HG02870 (cell line): ENCODE measurements at regions not wholly inside any gene's neighbourhood (a gene's known extent, or its start where the extent isn't known, plus 50 kb on each side); places are given as distances from the start of the nearest gene placed in this dataset.

ENCODE experiments used
- ATAC-seq: cut with Tn5 transposase; IDR thresholded peaks from one replicate; pipeline ENCODE4 v1.9.1; 2021; ENCODE audit warnings: mild to moderate bottlenecking, moderate library complexity; ENCODE audit not compliant: unreplicated experiment

DNA sequence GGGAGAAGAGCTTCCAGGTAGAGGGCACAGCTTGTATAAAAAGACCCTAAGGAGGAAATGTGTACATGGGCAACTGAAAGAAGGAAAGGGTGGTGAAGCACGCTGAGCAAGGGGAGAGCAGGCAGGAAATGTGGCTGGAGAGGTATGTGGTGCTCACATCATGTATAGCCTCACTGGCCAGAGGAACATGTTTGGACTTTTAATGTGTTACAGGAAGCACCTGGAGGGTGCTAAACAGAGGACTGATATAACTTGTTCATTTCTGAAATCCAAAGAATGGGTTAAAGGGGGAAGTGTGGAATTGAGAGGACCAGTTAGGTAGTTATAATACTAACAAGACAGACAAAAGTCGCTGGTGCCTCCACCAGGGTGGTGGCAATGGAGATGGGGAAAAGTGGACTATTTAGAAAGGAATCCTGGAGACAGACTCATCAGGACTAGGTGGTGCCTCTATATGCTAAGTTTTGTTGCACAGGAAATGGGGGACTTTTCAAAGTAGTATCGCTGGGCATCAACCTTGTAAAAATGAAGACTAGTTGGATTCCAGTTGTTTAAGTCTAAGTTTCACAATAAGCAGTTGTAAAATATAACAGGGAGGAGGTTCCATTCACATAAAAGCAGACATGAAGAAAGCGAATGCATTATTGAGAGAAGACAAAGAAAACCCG, 63.1 kb upstream of the CD180 start:
- no peak for ATAC-seq

DNA sequence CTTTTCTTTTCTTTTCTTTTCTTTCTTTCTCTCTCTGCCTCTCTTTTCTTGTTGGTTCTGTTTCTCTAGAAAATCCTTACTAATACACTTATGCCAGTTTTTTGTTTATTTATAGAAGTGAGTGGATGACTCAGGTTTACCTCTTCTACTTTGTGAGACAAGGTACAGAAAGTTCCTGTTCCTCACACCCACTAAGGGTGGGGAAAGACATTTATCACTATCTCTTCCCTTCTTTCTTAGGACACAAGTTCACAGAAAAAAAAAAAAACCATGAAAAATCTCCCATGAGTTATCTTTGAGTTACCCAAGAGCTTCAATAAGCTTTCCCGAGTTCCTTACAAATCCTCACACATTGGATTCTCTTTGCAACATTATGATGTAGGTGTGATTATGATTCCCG, 60.9 kb upstream of the CD180 start:
- ATAC-seq = no peak

DNA sequence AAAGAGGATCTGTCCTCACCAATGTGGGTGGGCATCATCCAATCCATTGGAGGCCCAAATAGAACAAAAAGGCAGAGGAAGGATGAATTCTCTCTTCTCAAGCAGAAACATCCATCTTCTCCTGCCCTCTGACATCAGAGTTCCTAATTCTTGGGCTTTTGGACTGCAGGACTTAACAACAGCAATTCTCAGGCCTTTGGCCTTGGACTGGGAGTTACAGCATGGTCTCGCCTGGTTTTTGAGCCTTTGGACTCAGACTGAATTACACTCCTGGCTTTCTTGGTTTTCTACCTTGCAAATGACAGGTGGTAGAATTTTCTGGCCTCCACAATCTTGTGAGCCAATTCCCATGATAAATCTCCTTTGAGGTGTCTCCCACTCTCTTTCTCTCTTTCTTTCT, 60.5 kb upstream of the CD180 start:
- ATAC-seq = no peak

- ATAC-seq = no peak
Measured at GRCh38 chr5:67255881-67256280, 59.3 kb upstream of the CD180 start.

DNA sequence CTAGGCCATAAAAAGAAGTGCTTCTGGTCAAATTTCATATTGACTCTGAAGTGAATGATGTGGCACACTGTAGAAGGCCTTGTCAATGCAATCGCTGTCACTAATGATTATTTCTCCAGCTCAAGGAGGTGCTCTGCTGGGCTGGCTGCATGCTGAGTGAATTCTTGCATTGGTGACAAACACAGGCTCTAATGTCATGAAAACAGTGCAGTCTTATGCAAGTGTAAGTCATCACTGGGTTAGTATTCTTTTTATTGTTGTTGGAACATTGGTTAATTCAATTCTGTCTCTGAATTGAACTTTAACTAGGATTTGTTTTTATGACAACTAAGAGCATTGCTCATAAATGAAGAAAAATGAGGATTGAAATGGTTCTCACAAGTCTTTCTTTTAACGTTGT, 57.3 kb upstream of the CD180 start:
- ATAC-seq = no peak

- ATAC-seq = no peak
Measured at GRCh38 chr5:67249590-67249895, 52.9 kb upstream of the CD180 start.

DNA sequence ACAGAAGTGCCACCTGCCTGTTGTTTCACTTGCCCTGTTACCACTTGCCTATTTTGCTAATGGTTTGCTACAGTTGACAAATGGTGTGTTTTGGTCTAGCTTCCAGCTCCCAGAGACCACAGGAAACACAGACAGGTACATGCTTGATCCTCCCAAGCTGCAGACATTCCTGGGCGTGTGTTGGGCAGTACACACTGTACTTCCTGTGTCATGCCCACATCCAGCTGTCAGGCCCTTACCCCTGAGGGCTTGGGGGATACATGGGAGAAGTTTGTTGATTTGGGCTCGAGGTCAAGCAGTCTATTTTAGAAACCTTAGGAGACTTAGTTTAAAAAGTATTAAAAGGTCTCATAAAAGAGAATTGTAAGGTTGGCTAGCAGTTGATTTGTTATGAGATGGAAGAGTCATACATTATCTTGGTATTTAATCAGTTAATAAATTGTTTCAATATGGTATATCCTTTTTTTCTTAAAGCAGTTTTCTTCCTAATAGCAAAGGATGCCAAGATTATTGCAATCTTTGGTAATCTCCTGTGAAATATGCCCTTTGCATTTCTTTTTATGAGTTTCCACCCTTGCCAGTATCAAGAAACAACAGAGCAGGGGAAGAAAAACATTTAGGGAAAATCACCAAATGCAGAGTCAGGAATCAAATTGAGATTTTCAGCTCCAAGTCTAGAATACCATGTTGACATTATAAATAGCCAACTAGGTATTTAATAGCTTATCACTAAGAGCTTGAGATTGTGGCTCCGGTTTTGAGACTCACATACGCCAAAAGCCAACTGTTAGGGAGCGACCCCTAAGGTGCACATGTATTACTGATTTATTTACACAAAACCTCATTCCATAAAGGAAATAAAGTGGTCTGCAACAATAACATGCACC, 52.3 kb upstream of the CD180 start:
- no peak for ATAC-seq

GRCh38 chr5:67246546-67247268, 50.1 kb upstream of the CD180 start:
- no peak for ATAC-seq
